Keratinocyte (primary cell): ENCODE measurements at regions not wholly inside any gene's neighbourhood (a gene's known extent, or its start where the extent isn't known, plus 50 kb on each side); places are given as distances from the start of the nearest gene placed in this dataset.

Experiments
- DNase-seq: peaks from one replicate; pipeline ENCODE4 v3.0.0-alpha.2; 2011; ENCODE audit warnings: low read depth, missing footprints, low spot score
- FAIRE-seq: peaks from 2 replicates; lab custom pipeline; 2011; peaks lifted over from hg19 to GRCh38; lab: Jason Lieb, UNC
- H2AFZ ChIP-seq: 2 replicates; pipeline ENCODE4 v1.6.0; 2012; ENCODE audit warnings: low read length, control low read depth, inconsistent platforms; ENCODE audit not compliant: control insufficient read depth
- H3K27ac ChIP-seq: 2 replicates; pipeline ENCODE4 v1.5.1; 2011; ENCODE audit warnings: low read length; ENCODE audit not compliant: control insufficient read depth, insufficient read depth
- H3K27me3 ChIP-seq: 3 replicates; pipeline ENCODE4 v1.6.0; 2011; ENCODE audit warnings: low read length; ENCODE audit not compliant: control insufficient read depth, insufficient read depth; ENCODE audit errors: extremely low read depth
- H3K36me3 ChIP-seq, 2 experiments: 2 replicates in 1 of 2; 3 replicates in 1 of 2; pipeline ENCODE4 v1.5.1; 2011; ENCODE audit warnings: low read length in 2 of 2, mild to moderate bottlenecking in 1 of 2; ENCODE audit not compliant: control insufficient read depth in 2 of 2, insufficient read depth in 2 of 2; ENCODE audit errors: extremely low read depth in 1 of 2
- H3K4me1 ChIP-seq: 3 replicates; pipeline ENCODE4 v1.5.1; 2011; ENCODE audit warnings: low read length; ENCODE audit not compliant: control insufficient read depth, insufficient read depth; ENCODE audit errors: extremely low read depth
- H3K4me2 ChIP-seq: 3 replicates; pipeline ENCODE4 v1.6.0; 2011; ENCODE audit warnings: low read depth, low read length; ENCODE audit not compliant: control insufficient read depth, insufficient read depth; ENCODE audit errors: extremely low read depth
- H3K4me3 ChIP-seq, 3 experiments: fragments of 200-600 bp in 1 of 3; sonication (generic) in 1 of 3; 2 replicates in 2 of 3; 3 replicates in 1 of 3; pipeline ENCODE4 v1.5.1; 2011 to 2016; ENCODE audit warnings: low read length in 3 of 3, mild to moderate bottlenecking in 3 of 3, control low read depth in 2 of 3, inconsistent platforms in 1 of 3, low read depth in 1 of 3, mixed read lengths in 1 of 3, mixed run types in 1 of 3, moderate library complexity in 1 of 3; ENCODE audit not compliant: control insufficient read depth in 2 of 3, insufficient read depth in 2 of 3; ENCODE audit errors: extremely low read depth in 1 of 3
- H3K79me2 ChIP-seq: 2 replicates; pipeline ENCODE4 v1.6.0; 2012; ENCODE audit warnings: low read length; ENCODE audit not compliant: control insufficient read depth, insufficient read depth
- H3K9ac ChIP-seq: 3 replicates; pipeline ENCODE4 v1.6.0; 2011; ENCODE audit warnings: low read length; ENCODE audit not compliant: control insufficient read depth, insufficient read depth; ENCODE audit errors: extremely low read depth
- H3K9me1 ChIP-seq: 3 replicates; pipeline ENCODE4 v1.6.0; 2011; ENCODE audit warnings: low read length; ENCODE audit not compliant: control insufficient read depth, insufficient read depth; ENCODE audit errors: extremely low read depth
- H3K9me3 ChIP-seq: 2 replicates; pipeline ENCODE4 v1.5.1; 2012; ENCODE audit warnings: low read depth, low read length; ENCODE audit not compliant: control insufficient read depth
- H4K20me1 ChIP-seq: 3 replicates; pipeline ENCODE4 v1.6.0; 2011; ENCODE audit warnings: low read length; ENCODE audit not compliant: control insufficient read depth, insufficient read depth; ENCODE audit errors: extremely low read depth
- CTCF ChIP-seq, 3 experiments: IDR thresholded peaks in 1 of 3; conservative IDR thresholded peaks in 1 of 3; optimal IDR thresholded peaks in 1 of 3; 2 replicates in 2 of 3; 3 replicates in 1 of 3; pipeline versions ENCODE3 to v1.5.1; 2011; ENCODE audit warnings: low read length in 3 of 3, mild to moderate bottlenecking in 3 of 3, moderate library complexity in 2 of 3, control low read depth in 1 of 3, inconsistent platforms in 1 of 3; ENCODE audit not compliant: insufficient read depth in 2 of 3; ENCODE audit errors: extremely low read depth in 1 of 3
- EZH2 ChIP-seq: IDR thresholded peaks from one replicate; pipeline ENCODE4 v1.6.1; 2012; ENCODE audit warnings: inconsistent platforms, mild to moderate bottlenecking, low read length, moderate library complexity
- dilution Hi-C: fragments of 300-500 bp; cut with MboI; formaldehyde crosslinking; loops from one replicate; pipeline ENCODE4 v1.7.0; 2020; ENCODE audit warnings: low sequenced_read_pairs; ENCODE audit not compliant: extremely low pct_ligation_motif_present

- no peaks in the 10 kb centered on the region for H3K27me3 ChIP-seq
Observed at GRCh38 chr15:79516155-79516554, 84.0 kb downstream of the MINAR1 start.

GRCh38 chr15:79516646-79517045, 84.5 kb downstream of the MINAR1 start:
- FAIRE-seq (no peak), DNase-seq (no peak)
- no peaks in the 10 kb centered on the region for H3K4me1 ChIP-seq
- no peaks in the 10 kb centered on the region for H3K36me3 ChIP-seq
- H2AFZ ChIP-seq, result no peak overlapping the region
- no peak overlapping the region for H3K27ac ChIP-seq
- H3K4me3 ChIP-seq, result no peak overlapping the region
- H3K27me3 ChIP-seq, result no peaks in the 10 kb centered on the region
- no peaks in the 10 kb centered on the region for H3K9me3 ChIP-seq
- dilution Hi-C loops, result no loop called here
- no peaks in the 10 kb centered on the region for H3K9me1 ChIP-seq
- no peaks in the 10 kb centered on the region for H4K20me1 ChIP-seq
- no peak overlapping the region for H3K9ac ChIP-seq
- no peak overlapping the region for H3K4me2 ChIP-seq
- H3K79me2 ChIP-seq, result no peaks in the 10 kb centered on the region
- TF ChIP-seq CTCF (optimal IDR thresholded peaks at IDR 0.05 in 1 of 3, IDR thresholded peaks at IDR 0.05 in 1 of 3, conservative IDR thresholded peaks at IDR 0.05 in 1 of 3; ENCODE audit: extremely low read depth in 1 of 3, insufficient read depth in 2 of 3, low read length in 3 of 3) (no peak), EZH2 (no peak)

More at GRCh38 chr15:79516155-79516554, 84.0 kb downstream of the MINAR1 start:
- no peaks in the 10 kb centered on the region for H4K20me1 ChIP-seq
- H3K9me3 ChIP-seq, result no peaks in the 10 kb centered on the region
- H3K4me1 ChIP-seq, result no peaks in the 10 kb centered on the region
- DNase-seq (no peak), FAIRE-seq (no peak)
- H3K27ac ChIP-seq, result no peak overlapping the region
- no peak overlapping the region for H2AFZ ChIP-seq
- dilution Hi-C loops, result no loop called here
- H3K79me2 ChIP-seq, result no peaks in the 10 kb centered on the region
- no peaks in the 10 kb centered on the region for H3K36me3 ChIP-seq
- H3K9me1 ChIP-seq, result no peaks in the 10 kb centered on the region
- TF ChIP-seq EZH2 (no peak), CTCF (optimal IDR thresholded peaks at IDR 0.05 in 1 of 3, IDR thresholded peaks at IDR 0.05 in 1 of 3, conservative IDR thresholded peaks at IDR 0.05 in 1 of 3; ENCODE audit: extremely low read depth in 1 of 3, insufficient read depth in 2 of 3, low read length in 3 of 3) (no peak)
- H3K4me2 ChIP-seq, result no peak overlapping the region
- no peak overlapping the region for H3K9ac ChIP-seq
- H3K4me3 ChIP-seq, result no peak overlapping the region
